WTC11 (cell line): ENCODE measurements at regions not wholly inside any gene's neighbourhood (a gene's known extent, or its start where the extent isn't known, plus 50 kb on each side); places are given as distances from the start of the nearest gene placed in this dataset.

ENCODE experiments used
- ATAC-seq: fragments of 200-7000 bp; cut with Tn5 transposase; 2 replicates; pipeline ENCODE4 v1.10.0; 2021; ENCODE audit warnings: mild to moderate bottlenecking, moderate library complexity
- CTCF ChIA-PET: fragments of 300-600 bp; sonication (Branson Sonifier 250); formaldehyde crosslinking; loops from one replicate; lab custom pipeline; 2021; ENCODE audit warnings: antibody characterized with exemption; lab: Charles Lee
- POLR2A ChIA-PET: fragments of 350-600 bp; sonication (Branson Sonifier 250); formaldehyde crosslinking; loops from one replicate; lab custom pipeline; 2021; ENCODE audit warnings: antibody characterized with exemption; lab: Charles Lee
- DNase-seq: peaks from one replicate; pipeline ENCODE4 v3.0.0; 2021; ENCODE audit warnings: low spot score
- H3K27ac Mint-ChIP-seq: 2 replicates; pipeline ENCODE4 v1.8.0; 2021; ENCODE audit warnings: mixed read lengths
- H3K27me3 Mint-ChIP-seq: 2 replicates; pipeline ENCODE4 v1.8.0; 2021; ENCODE audit warnings: low read depth, mild to moderate bottlenecking, moderate library complexity, mixed read lengths
- H3K36me3 Mint-ChIP-seq: 2 replicates; pipeline ENCODE4 v1.8.0; 2021; ENCODE audit warnings: mixed read lengths
- H3K4me1 Mint-ChIP-seq: 2 replicates; pipeline ENCODE4 v1.8.0; 2022; ENCODE audit warnings: mixed read lengths
- H3K4me3 Mint-ChIP-seq: 2 replicates; pipeline ENCODE4 v1.8.0; 2021; ENCODE audit warnings: mild to moderate bottlenecking, moderate library complexity, mixed read lengths
- H3K9me3 Mint-ChIP-seq: 2 replicates; pipeline ENCODE4 v1.8.0; 2021; ENCODE audit warnings: mixed read lengths
- ATF1 ChIP-seq: sonication (generic); formaldehyde crosslinking; IDR thresholded peaks from 2 replicates; pipeline ENCODE4 v1.8.1; 2023; ENCODE audit warnings: mild to moderate bottlenecking, moderate library complexity, missing genetic modification reagents
- ELF4 ChIP-seq: sonication (generic); formaldehyde crosslinking; IDR thresholded peaks from 2 replicates; pipeline ENCODE4 v1.8.1; 2022; ENCODE audit warnings: low read depth, mild to moderate bottlenecking, moderate library complexity, missing genetic modification reagents
- ESRRA ChIP-seq: sonication (generic); formaldehyde crosslinking; IDR thresholded peaks from 2 replicates; pipeline ENCODE4 v1.8.1; 2022; ENCODE audit warnings: mild to moderate bottlenecking, missing genetic modification reagents, borderline replicate concordance
- GABPB1 ChIP-seq: sonication (generic); formaldehyde crosslinking; IDR thresholded peaks from 2 replicates; pipeline ENCODE4 v1.8.1; 2023; ENCODE audit warnings: mild to moderate bottlenecking, missing genetic modification reagents
- HMGA2 ChIP-seq: fragments of 250-450 bp; sonication (Bioruptor Pico); IDR thresholded peaks from 2 replicates; pipeline ENCODE4 v1.4.0; 2021; ENCODE audit warnings: mild to moderate bottlenecking, moderate library complexity
- MXD4 ChIP-seq: fragments of 250-450 bp; sonication (Bioruptor Pico); IDR thresholded peaks from 2 replicates; pipeline ENCODE4 v1.8.0; 2021; ENCODE audit warnings: mild to moderate bottlenecking, moderate library complexity, borderline replicate concordance
- MYBL2 ChIP-seq: sonication (generic); formaldehyde crosslinking; IDR thresholded peaks from 2 replicates; pipeline ENCODE4 v1.8.1; 2023; ENCODE audit warnings: mild to moderate bottlenecking, moderate library complexity, missing genetic modification reagents
- NR1H2 ChIP-seq: sonication (generic); formaldehyde crosslinking; IDR thresholded peaks from 2 replicates; pipeline ENCODE4 v1.9.0; 2021; ENCODE audit warnings: mild to moderate bottlenecking, moderate library complexity, missing genetic modification reagents
- OVOL2 ChIP-seq: fragments of 250-450 bp; sonication (Bioruptor Pico); IDR thresholded peaks from 2 replicates; pipeline ENCODE4 v1.9.0; 2021; ENCODE audit warnings: mild to moderate bottlenecking, borderline replicate concordance
- PRRX2 ChIP-seq: fragments of 250-450 bp; sonication (Bioruptor Pico); IDR thresholded peaks from 2 replicates; pipeline ENCODE4 v1.8.0; 2021; ENCODE audit warnings: mild to moderate bottlenecking
- ZNF121 ChIP-seq: sonication (generic); formaldehyde crosslinking; IDR thresholded peaks from 2 replicates; pipeline ENCODE4 v1.8.0; 2023; ENCODE audit warnings: missing genetic modification reagents
- ZNF317 ChIP-seq: sonication (generic); formaldehyde crosslinking; IDR thresholded peaks from 2 replicates; pipeline ENCODE4 v1.8.1; 2023; ENCODE audit warnings: low read depth, mild to moderate bottlenecking, moderate library complexity, missing genetic modification reagents, borderline replicate concordance
- ZNF671 ChIP-seq: fragments of 250-450 bp; sonication (Bioruptor Pico); IDR thresholded peaks from 2 replicates; pipeline ENCODE4 v1.8.0; 2021; ENCODE audit warnings: mild to moderate bottlenecking
- TF ChIP-seq, protein P1 (sequence below): sonication (generic); formaldehyde crosslinking; IDR thresholded peaks from 2 replicates; pipeline ENCODE4 v1.8.1; 2023; ENCODE audit warnings: mild to moderate bottlenecking, missing genetic modification reagents
- TF ChIP-seq, protein P2 (sequence below): sonication (generic); formaldehyde crosslinking; IDR thresholded peaks from 2 replicates; pipeline ENCODE4 v1.8.1; 2022; ENCODE audit warnings: missing genetic modification reagents, borderline replicate concordance
- TF ChIP-seq, protein P3 (sequence below): sonication (generic); formaldehyde crosslinking; IDR thresholded peaks from 2 replicates; pipeline ENCODE4 v1.8.1; 2023; ENCODE audit warnings: mild to moderate bottlenecking, missing genetic modification reagents, moderate library complexity
- TF ChIP-seq, protein P4 (sequence below): sonication (generic); formaldehyde crosslinking; IDR thresholded peaks from 2 replicates; pipeline ENCODE4 v1.8.0; 2023; ENCODE audit warnings: missing genetic modification reagents, mild to moderate bottlenecking, borderline replicate concordance
- TF ChIP-seq, protein P5 (sequence below): sonication (generic); formaldehyde crosslinking; conservative IDR thresholded peaks from 2 replicates; pipeline ENCODE4 v1.8.1; 2022; ENCODE audit warnings: mild to moderate bottlenecking, missing genetic modification reagents
- TF ChIP-seq, protein P6 (sequence below): sonication (generic); formaldehyde crosslinking; IDR thresholded peaks from 2 replicates; pipeline ENCODE4 v1.8.1; 2023; ENCODE audit warnings: mild to moderate bottlenecking, missing genetic modification reagents, borderline replicate concordance
- TF ChIP-seq, protein P7 (sequence below): sonication (generic); formaldehyde crosslinking; IDR thresholded peaks from 2 replicates; pipeline ENCODE4 v1.8.1; 2023; ENCODE audit warnings: mild to moderate bottlenecking, missing genetic modification reagents, moderate library complexity

DNA sequence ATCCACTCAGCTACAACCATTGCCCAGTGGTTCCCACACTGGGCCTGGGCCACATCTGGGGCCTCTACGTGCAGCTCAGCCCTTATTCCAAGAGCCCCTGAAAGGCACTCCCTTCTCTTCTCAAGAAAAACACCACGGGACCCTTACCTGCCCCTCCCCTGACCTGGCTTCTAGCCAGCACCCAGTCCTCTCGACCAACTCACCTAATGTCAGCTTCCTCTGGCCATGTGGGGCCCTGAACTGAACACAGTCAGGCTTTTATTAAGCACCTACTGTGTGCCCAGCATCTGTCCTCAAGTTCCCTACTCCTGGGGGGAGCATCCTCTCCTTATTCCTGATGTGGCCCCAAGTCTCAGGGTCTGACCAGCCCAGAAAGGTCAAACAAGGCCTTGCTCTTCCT lies 208.4 kb downstream of the MATN1 start:
- TF ChIP-seq ELF4 (CRISPR knock-in tag) (no peak), OVOL2 (CRISPR knock-in tag) (no peak), ESRRA (no peak), HMGA2 (CRISPR knock-in tag) (no peak), GABPB1 (CRISPR knock-in tag) (no peak), ZNF121 (CRISPR knock-in tag) (no peak), ZNF671 (CRISPR knock-in tag) (no peak)
- TF ChIP-seq, protein P1, sequence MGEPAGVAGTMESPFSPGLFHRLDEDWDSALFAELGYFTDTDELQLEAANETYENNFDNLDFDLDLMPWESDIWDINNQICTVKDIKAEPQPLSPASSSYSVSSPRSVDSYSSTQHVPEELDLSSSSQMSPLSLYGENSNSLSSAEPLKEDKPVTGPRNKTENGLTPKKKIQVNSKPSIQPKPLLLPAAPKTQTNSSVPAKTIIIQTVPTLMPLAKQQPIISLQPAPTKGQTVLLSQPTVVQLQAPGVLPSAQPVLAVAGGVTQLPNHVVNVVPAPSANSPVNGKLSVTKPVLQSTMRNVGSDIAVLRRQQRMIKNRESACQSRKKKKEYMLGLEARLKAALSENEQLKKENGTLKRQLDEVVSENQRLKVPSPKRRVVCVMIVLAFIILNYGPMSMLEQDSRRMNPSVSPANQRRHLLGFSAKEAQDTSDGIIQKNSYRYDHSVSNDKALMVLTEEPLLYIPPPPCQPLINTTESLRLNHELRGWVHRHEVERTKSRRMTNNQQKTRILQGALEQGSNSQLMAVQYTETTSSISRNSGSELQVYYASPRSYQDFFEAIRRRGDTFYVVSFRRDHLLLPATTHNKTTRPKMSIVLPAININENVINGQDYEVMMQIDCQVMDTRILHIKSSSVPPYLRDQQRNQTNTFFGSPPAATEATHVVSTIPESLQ: no peak
- TF ChIP-seq, protein P2, sequence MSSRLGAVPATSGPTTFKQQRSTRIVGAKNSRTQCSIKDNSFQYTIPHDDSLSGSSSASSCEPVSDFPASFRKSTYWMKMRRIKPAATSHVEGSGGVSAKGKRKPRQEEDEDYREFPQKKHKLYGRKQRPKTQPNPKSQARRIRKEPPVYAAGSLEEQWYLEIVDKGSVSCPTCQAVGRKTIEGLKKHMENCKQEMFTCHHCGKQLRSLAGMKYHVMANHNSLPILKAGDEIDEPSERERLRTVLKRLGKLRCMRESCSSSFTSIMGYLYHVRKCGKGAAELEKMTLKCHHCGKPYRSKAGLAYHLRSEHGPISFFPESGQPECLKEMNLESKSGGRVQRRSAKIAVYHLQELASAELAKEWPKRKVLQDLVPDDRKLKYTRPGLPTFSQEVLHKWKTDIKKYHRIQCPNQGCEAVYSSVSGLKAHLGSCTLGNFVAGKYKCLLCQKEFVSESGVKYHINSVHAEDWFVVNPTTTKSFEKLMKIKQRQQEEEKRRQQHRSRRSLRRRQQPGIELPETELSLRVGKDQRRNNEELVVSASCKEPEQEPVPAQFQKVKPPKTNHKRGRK (CRISPR knock-in tag): no peak
- TF ChIP-seq, protein P3, sequence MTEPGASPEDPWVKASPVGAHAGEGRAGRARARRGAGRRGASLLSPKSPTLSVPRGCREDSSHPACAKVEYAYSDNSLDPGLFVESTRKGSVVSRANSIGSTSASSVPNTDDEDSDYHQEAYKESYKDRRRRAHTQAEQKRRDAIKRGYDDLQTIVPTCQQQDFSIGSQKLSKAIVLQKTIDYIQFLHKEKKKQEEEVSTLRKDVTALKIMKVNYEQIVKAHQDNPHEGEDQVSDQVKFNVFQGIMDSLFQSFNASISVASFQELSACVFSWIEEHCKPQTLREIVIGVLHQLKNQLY (CRISPR knock-in tag): no peak
- Mint-ChIP-seq H3K36me3 (no peaks in the 10 kb centered on the region), H3K4me3 (no peak overlapping the region), H3K27me3 (no peaks in the 10 kb centered on the region), H3K27ac (no peak overlapping the region), H3K9me3 (no peaks in the 10 kb centered on the region; the same call in 1 of the 2 replicates), H3K4me1 (peaks cover 47% of the 10 kb centered on the region)
- no peak for ATAC-seq
- ChIA-PET CTCF (interaction anchor here (0.7 kb wide), 1 partner anchor 9 kb away, joined by 3 read pairs; no protein-coding TSS in a partner anchor), POLR2A (no interaction called here)
- DNase-seq: no peak

DNA sequence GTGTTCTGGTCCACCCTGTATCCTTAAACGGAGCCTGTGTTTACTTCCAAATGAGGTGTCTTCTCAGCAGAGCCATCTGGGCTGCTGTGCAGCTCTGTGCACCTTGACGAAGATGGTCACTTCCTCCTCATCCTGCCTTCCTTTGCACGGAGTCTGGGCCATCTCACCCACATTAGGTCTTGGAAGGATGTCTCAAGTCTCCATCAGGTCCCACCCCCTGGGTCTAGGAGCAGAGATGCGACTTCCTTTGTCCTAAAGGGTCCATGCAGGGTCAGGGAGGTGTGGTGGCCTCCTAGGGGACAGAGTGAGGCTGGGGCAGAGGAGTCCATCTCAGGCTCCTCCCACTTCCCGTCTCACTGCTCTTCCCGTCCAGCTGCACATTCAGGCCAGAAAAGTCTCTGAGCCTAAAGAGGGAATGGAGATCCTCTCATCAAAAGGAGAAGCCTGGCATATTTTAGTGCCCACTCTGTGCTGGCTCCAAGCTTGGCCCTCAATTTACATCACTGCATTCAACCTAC lies 209.2 kb downstream of the MATN1 start:
- ChIA-PET POLR2A (no interaction called here), CTCF (interaction anchor here (0.7 kb wide), 1 partner anchor 8 kb away, joined by 3 read pairs; no protein-coding TSS in a partner anchor)
- TF ChIP-seq, protein P4, sequence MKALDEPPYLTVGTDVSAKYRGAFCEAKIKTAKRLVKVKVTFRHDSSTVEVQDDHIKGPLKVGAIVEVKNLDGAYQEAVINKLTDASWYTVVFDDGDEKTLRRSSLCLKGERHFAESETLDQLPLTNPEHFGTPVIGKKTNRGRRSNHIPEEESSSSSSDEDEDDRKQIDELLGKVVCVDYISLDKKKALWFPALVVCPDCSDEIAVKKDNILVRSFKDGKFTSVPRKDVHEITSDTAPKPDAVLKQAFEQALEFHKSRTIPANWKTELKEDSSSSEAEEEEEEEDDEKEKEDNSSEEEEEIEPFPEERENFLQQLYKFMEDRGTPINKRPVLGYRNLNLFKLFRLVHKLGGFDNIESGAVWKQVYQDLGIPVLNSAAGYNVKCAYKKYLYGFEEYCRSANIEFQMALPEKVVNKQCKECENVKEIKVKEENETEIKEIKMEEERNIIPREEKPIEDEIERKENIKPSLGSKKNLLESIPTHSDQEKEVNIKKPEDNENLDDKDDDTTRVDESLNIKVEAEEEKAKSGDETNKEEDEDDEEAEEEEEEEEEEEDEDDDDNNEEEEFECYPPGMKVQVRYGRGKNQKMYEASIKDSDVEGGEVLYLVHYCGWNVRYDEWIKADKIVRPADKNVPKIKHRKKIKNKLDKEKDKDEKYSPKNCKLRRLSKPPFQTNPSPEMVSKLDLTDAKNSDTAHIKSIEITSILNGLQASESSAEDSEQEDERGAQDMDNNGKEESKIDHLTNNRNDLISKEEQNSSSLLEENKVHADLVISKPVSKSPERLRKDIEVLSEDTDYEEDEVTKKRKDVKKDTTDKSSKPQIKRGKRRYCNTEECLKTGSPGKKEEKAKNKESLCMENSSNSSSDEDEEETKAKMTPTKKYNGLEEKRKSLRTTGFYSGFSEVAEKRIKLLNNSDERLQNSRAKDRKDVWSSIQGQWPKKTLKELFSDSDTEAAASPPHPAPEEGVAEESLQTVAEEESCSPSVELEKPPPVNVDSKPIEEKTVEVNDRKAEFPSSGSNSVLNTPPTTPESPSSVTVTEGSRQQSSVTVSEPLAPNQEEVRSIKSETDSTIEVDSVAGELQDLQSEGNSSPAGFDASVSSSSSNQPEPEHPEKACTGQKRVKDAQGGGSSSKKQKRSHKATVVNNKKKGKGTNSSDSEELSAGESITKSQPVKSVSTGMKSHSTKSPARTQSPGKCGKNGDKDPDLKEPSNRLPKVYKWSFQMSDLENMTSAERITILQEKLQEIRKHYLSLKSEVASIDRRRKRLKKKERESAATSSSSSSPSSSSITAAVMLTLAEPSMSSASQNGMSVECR: no peak
- TF ChIP-seq, protein P5, sequence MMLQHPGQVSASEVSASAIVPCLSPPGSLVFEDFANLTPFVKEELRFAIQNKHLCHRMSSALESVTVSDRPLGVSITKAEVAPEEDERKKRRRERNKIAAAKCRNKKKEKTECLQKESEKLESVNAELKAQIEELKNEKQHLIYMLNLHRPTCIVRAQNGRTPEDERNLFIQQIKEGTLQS (CRISPR knock-in tag): no peak
- TF ChIP-seq MYBL2: no peak
- no peak for TF ChIP-seq ATF1 (CRISPR knock-in tag)
- no peak for TF ChIP-seq ZNF317 (CRISPR knock-in tag)
- no peak for TF ChIP-seq ZNF121 (CRISPR knock-in tag)
- no peak for TF ChIP-seq HMGA2 (CRISPR knock-in tag)
- no peak for TF ChIP-seq PRRX2 (CRISPR knock-in tag)
- TF ChIP-seq MXD4 (CRISPR knock-in tag): no peak
- TF ChIP-seq, protein P6, sequence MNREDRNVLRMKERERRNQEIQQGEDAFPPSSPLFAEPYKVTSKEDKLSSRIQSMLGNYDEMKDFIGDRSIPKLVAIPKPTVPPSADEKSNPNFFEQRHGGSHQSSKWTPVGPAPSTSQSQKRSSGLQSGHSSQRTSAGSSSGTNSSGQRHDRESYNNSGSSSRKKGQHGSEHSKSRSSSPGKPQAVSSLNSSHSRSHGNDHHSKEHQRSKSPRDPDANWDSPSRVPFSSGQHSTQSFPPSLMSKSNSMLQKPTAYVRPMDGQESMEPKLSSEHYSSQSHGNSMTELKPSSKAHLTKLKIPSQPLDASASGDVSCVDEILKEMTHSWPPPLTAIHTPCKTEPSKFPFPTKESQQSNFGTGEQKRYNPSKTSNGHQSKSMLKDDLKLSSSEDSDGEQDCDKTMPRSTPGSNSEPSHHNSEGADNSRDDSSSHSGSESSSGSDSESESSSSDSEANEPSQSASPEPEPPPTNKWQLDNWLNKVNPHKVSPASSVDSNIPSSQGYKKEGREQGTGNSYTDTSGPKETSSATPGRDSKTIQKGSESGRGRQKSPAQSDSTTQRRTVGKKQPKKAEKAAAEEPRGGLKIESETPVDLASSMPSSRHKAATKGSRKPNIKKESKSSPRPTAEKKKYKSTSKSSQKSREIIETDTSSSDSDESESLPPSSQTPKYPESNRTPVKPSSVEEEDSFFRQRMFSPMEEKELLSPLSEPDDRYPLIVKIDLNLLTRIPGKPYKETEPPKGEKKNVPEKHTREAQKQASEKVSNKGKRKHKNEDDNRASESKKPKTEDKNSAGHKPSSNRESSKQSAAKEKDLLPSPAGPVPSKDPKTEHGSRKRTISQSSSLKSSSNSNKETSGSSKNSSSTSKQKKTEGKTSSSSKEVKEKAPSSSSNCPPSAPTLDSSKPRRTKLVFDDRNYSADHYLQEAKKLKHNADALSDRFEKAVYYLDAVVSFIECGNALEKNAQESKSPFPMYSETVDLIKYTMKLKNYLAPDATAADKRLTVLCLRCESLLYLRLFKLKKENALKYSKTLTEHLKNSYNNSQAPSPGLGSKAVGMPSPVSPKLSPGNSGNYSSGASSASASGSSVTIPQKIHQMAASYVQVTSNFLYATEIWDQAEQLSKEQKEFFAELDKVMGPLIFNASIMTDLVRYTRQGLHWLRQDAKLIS (CRISPR knock-in tag): no peak
- TF ChIP-seq, protein P7, sequence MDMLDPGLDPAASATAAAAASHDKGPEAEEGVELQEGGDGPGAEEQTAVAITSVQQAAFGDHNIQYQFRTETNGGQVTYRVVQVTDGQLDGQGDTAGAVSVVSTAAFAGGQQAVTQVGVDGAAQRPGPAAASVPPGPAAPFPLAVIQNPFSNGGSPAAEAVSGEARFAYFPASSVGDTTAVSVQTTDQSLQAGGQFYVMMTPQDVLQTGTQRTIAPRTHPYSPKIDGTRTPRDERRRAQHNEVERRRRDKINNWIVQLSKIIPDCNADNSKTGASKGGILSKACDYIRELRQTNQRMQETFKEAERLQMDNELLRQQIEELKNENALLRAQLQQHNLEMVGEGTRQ: no peak
- no peak for TF ChIP-seq NR1H2 (CRISPR knock-in tag)
- no peak for TF ChIP-seq ZNF671 (CRISPR knock-in tag)
- TF ChIP-seq GABPB1 (CRISPR knock-in tag): no peak
- H3K27me3 Mint-ChIP-seq: no peaks in the 10 kb centered on the region
- peaks cover 47% of the 10 kb centered on the region for H3K4me1 Mint-ChIP-seq
- no peak overlapping the region for H3K4me3 Mint-ChIP-seq
- DNase-seq: no peak
- H3K9me3 Mint-ChIP-seq: no peaks in the 10 kb centered on the region; the same call in 1 of the 2 replicates
- no peak for ATAC-seq
- H3K36me3 Mint-ChIP-seq: no peaks in the 10 kb centered on the region
- no peak overlapping the region for H3K27ac Mint-ChIP-seq
